OCI-LY3 (cell line): ENCODE measurements at regions not wholly inside any gene's neighbourhood (a gene's known extent, or its start where the extent isn't known, plus 50 kb on each side); places are given as distances from the start of the nearest gene placed in this dataset.
"Not testable (repeated sequence)": the region's sequence is repeated elsewhere in the genome, so short reads cannot be mapped to it uniquely, and the experiment has no call there.

Experiments
- H2AFZ ChIP-seq: fragments of 200-600, 300-600 bp; shearing (Covaris generic); 2 replicates; pipeline ENCODE4 v1.6.0; 2014; ENCODE audit warnings: antibody characterized with exemption, low read depth, low read length
- H3K27ac ChIP-seq: fragments of 200-600, 300-600 bp; sonication (generic); 2 replicates; pipeline ENCODE4 v1.5.1; 2014; ENCODE audit warnings: mild to moderate bottlenecking, low read length, moderate library complexity, mixed read lengths
- H3K27me3 ChIP-seq: fragments of 200-600, 300-600 bp; sonication (generic); 2 replicates; pipeline ENCODE4 v1.6.1; 2014; ENCODE audit warnings: low read depth, low read length, mixed read lengths
- H3K36me3 ChIP-seq: fragments of 200-600, 300-600 bp; sonication (generic); replicated peaks from 2 replicates; pipeline ENCODE3; 2014; ENCODE audit warnings: low read depth, low read length, mixed read lengths
- H3K4me1 ChIP-seq: fragments of 300-600, 200-600 bp; sonication (generic); 2 replicates; pipeline ENCODE4 v1.6.1; 2014; ENCODE audit warnings: low read length, mixed read lengths
- H3K4me2 ChIP-seq: fragments of 200-600, 300-600 bp; sonication (generic); 2 replicates; pipeline ENCODE4 v1.6.1; 2014; ENCODE audit warnings: low read length, mixed read lengths
- H3K4me3 ChIP-seq: fragments of 300-600, 200-600 bp; sonication (generic); 2 replicates; pipeline ENCODE4 v1.5.1; 2014; ENCODE audit warnings: antibody characterized with exemption, mild to moderate bottlenecking, low read length, moderate library complexity
- H3K79me2 ChIP-seq: fragments of 300-600, 200-600 bp; shearing (Covaris generic); 2 replicates; pipeline ENCODE4 v1.6.1; 2014; ENCODE audit warnings: mild to moderate bottlenecking, low read length, mixed read lengths
- H3K9ac ChIP-seq: fragments of 300-600, 200-600 bp; shearing (Covaris generic); 2 replicates; pipeline ENCODE4 v1.6.0; 2014; ENCODE audit warnings: mild to moderate bottlenecking, low read length, moderate library complexity
- H3K9me3 ChIP-seq: fragments of 200-600, 300-600 bp; shearing (Covaris generic); 2 replicates; pipeline ENCODE4 v1.6.1; 2014; ENCODE audit warnings: low read length, mixed read lengths; ENCODE audit not compliant: insufficient read depth
- H4K20me1 ChIP-seq: fragments of 200-600, 300-600 bp; sonication (generic); 2 replicates; pipeline ENCODE4 v1.6.1; 2016; ENCODE audit warnings: low read length, mixed read lengths; ENCODE audit not compliant: insufficient read depth
- CTCF ChIP-seq: fragments of 200-600, 300-600 bp; sonication (generic); IDR thresholded peaks from 2 replicates; pipeline ENCODE4 v1.5.1; 2014; ENCODE audit warnings: antibody characterized with exemption, low read length, low read depth
- EZH2phosphoT487 ChIP-seq: fragments of 200-600 bp; shearing (Covaris generic); IDR thresholded peaks from 2 replicates; pipeline ENCODE4 v1.6.1; 2018; ENCODE audit warnings: antibody characterized with exemption, mixed run types, low read depth

GRCh38 chr4:66284991-66285451 lies 614.7 kb upstream of the EPHA5 start:
- no peaks in the 10 kb centered on the region for H3K79me2 ChIP-seq
- no peak overlapping the region for H3K27ac ChIP-seq
- H3K36me3 ChIP-seq: no peaks in the 10 kb centered on the region
- no peak overlapping the region for H3K4me2 ChIP-seq
- no peaks in the 10 kb centered on the region for H4K20me1 ChIP-seq
- H2AFZ ChIP-seq: no peak overlapping the region
- no peaks in the 10 kb centered on the region for H3K27me3 ChIP-seq
- H3K9me3 ChIP-seq: no peaks in the 10 kb centered on the region
- no peak for TF ChIP-seq CTCF
- no peak for TF ChIP-seq EZH2phosphoT487
- no peaks in the 10 kb centered on the region for H3K4me1 ChIP-seq
- no peak overlapping the region for H3K4me3 ChIP-seq
- H3K9ac ChIP-seq: no peak overlapping the region

GRCh38 chr4:66279084-66279483 lies 608.8 kb upstream of the EPHA5 start:
- Histone ChIP-seq H4K20me1 (no peaks in the 10 kb centered on the region), H3K4me2 (no peak overlapping the region), H3K9me3 (no peaks in the 10 kb centered on the region), H2AFZ (no peak overlapping the region), H3K27me3 (no peaks in the 10 kb centered on the region), H3K4me1 (no peaks in the 10 kb centered on the region), H3K9ac (no peak overlapping the region), H3K79me2 (no peaks in the 10 kb centered on the region), H3K4me3 (no peak overlapping the region), H3K27ac (no peak overlapping the region), H3K36me3 (no peaks in the 10 kb centered on the region)
- TF ChIP-seq EZH2phosphoT487 (no peak), CTCF (no peak)

- Histone ChIP-seq H4K20me1 (no peaks in the 10 kb centered on the region), H3K9me3 (no peaks in the 10 kb centered on the region), H3K4me2 (no peak overlapping the region), H3K79me2 (no peaks in the 10 kb centered on the region), H2AFZ (no peak overlapping the region), H3K27ac (no peak overlapping the region), H3K4me1 (no peaks in the 10 kb centered on the region), H3K4me3 (no peak overlapping the region), H3K36me3 (no peaks in the 10 kb centered on the region), H3K9ac (no peak overlapping the region), H3K27me3 (no peaks in the 10 kb centered on the region)
- TF ChIP-seq EZH2phosphoT487: no peak
- no peak for TF ChIP-seq CTCF
Observed at GRCh38 chr4:66275411-66276038, 605.2 kb upstream of the EPHA5 start.

GRCh38 chr4:66273110-66273509 lies 602.8 kb upstream of the EPHA5 start:
- H3K4me3 ChIP-seq: no peak overlapping the region
- no peaks in the 10 kb centered on the region for H3K4me1 ChIP-seq

GRCh38 chr4:66270356-66270755 lies 600.1 kb upstream of the EPHA5 start:
- not testable (repeated sequence) for H3K9me3 ChIP-seq, H3K27me3 ChIP-seq, H3K27ac ChIP-seq, H3K4me1 ChIP-seq, H3K4me3 ChIP-seq, H3K4me2 ChIP-seq, H3K79me2 ChIP-seq, H3K9ac ChIP-seq, H2AFZ ChIP-seq, H3K36me3 ChIP-seq, H4K20me1 ChIP-seq

More at GRCh38 chr4:66273110-66273509, 602.8 kb upstream of the EPHA5 start:
- Histone ChIP-seq H3K27ac (no peak overlapping the region), H3K27me3 (no peaks in the 10 kb centered on the region), H3K79me2 (no peaks in the 10 kb centered on the region), H3K36me3 (no peaks in the 10 kb centered on the region), H3K9ac (no peak overlapping the region), H3K4me2 (no peak overlapping the region), H3K9me3 (no peaks in the 10 kb centered on the region), H2AFZ (no peak overlapping the region), H4K20me1 (no peaks in the 10 kb centered on the region)
- TF ChIP-seq CTCF (no peak), EZH2phosphoT487 (no peak)

- not testable (repeated sequence) for H3K4me3 ChIP-seq, H3K27me3 ChIP-seq, H3K36me3 ChIP-seq, H3K9me3 ChIP-seq, H3K79me2 ChIP-seq, H3K4me2 ChIP-seq, H3K4me1 ChIP-seq, H4K20me1 ChIP-seq, H3K9ac ChIP-seq, H2AFZ ChIP-seq, H3K27ac ChIP-seq
Observed at GRCh38 chr4:66266554-66266953, 596.3 kb upstream of the EPHA5 start.
